SK-N-MC (cell line): ENCODE measurements at regions not wholly inside any gene's neighbourhood (a gene's known extent, or its start where the extent isn't known, plus 50 kb on each side); places are given as distances from the start of the nearest gene placed in this dataset.

ENCODE experiments used
- DNase-seq: peaks from one replicate; pipeline ENCODE4 v3.0.0-alpha.2; 2011; ENCODE audit warnings: low read depth, low spot score
- H3K27ac ChIP-seq: fragments of 200-600 bp; sonication (generic); 2 replicates; pipeline ENCODE4 v1.5.1; 2016; ENCODE audit warnings: mixed run types
- H3K36me3 ChIP-seq: fragments of 200-600 bp; sonication (generic); 2 replicates; pipeline ENCODE4 v1.6.1; 2017; ENCODE audit warnings: antibody characterized with exemption, low read length, mixed read lengths; ENCODE audit not compliant: insufficient read depth
- H3K4me3 ChIP-seq: fragments of 200-600 bp; sonication (generic); 2 replicates; pipeline ENCODE4 v1.5.1; 2016
- H3K9ac ChIP-seq: fragments of 200-600 bp; sonication (generic); 2 replicates; pipeline ENCODE4 v1.8.0; 2017; ENCODE audit warnings: mixed run types, mixed read lengths; ENCODE audit not compliant: insufficient read length
- H3K9me3 ChIP-seq: fragments of 200-600 bp; sonication (generic); 2 replicates; pipeline ENCODE4 v1.6.1; 2017; ENCODE audit warnings: low read depth, mild to moderate bottlenecking, antibody characterized with exemption, low read length, moderate library complexity, mixed read lengths
- EZH2 ChIP-seq: fragments of 200-600 bp; sonication (generic); IDR thresholded peaks from one replicate; pipeline ENCODE4 v1.6.1; 2017; ENCODE audit warnings: antibody characterized with exemption
- FOXP2 ChIP-seq: optimal IDR thresholded peaks from 2 replicates; pipeline ENCODE3; 2011; ENCODE audit warnings: mild to moderate bottlenecking, moderate library complexity; ENCODE audit not compliant: insufficient read depth; ENCODE audit errors: extremely low read length, control extremely low read depth
- POLR2AphosphoS5 ChIP-seq: IDR thresholded peaks from 2 replicates; pipeline ENCODE4 v1.6.1; 2012; ENCODE audit warnings: mild to moderate bottlenecking, low read depth, low read length, borderline replicate concordance

DNA sequence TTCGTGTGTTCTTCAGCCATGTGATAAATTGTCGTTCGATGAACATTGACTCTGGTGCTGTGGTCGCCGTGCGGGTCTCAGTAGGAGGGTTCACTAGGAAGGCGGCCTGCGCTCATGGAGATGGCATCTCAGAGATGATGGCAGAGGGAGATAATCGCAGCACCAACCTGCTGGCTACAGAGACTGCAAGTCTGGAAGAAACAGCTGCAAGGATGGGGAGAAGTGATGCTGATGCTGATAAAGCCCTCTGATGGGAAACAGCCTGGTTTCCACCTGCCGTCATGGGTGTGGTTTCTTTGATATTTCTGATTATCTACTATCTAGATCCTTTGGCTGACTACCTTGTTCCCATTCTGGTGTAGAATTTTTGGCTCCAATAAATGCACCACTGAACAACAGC, 130.5 kb upstream of the ANKRD30A start:
- DNase-seq: no peak
- no peak overlapping the region for H3K4me3 ChIP-seq
- no peak overlapping the region for H3K9ac ChIP-seq
- no peaks in the 10 kb centered on the region for H3K36me3 ChIP-seq
- H3K27ac ChIP-seq: no peak overlapping the region
- H3K9me3 ChIP-seq: no peaks in the 10 kb centered on the region
- no peak for TF ChIP-seq FOXP2
- no peak for TF ChIP-seq POLR2AphosphoS5
- TF ChIP-seq EZH2: no peak

DNA sequence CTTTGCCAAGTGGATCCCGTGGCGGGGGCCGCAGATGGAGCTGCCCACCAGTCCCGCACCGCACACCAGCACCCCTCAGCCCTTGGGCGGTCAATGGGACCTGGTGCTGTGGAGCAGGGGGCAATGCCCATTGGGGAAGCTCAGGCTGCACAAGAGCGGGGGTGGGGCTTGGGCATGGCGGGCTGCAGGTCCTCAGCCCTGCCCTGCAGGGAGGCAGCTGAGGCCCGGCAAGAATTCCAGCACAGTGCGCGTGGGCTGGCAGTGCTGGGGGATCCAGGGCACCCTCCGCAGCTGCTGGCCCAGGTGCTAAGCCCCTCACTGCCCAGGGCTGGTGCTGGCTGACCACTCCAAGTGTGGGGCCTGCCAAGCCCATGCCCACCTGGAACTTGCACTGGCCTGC, 136.2 kb upstream of the ANKRD30A start:
- no peaks in the 10 kb centered on the region for H3K36me3 ChIP-seq
- H3K4me3 ChIP-seq: no peak overlapping the region
- TF ChIP-seq POLR2AphosphoS5: no peak
- no peak for TF ChIP-seq FOXP2
- H3K9ac ChIP-seq: no peak overlapping the region
- no peak overlapping the region for H3K27ac ChIP-seq
- no peaks in the 10 kb centered on the region for H3K9me3 ChIP-seq
- no peak for DNase-seq

- H3K27ac ChIP-seq: no peak overlapping the region
- H3K9ac ChIP-seq: no peak overlapping the region
- H3K4me3 ChIP-seq: no peak overlapping the region
- H3K36me3 ChIP-seq: no peaks in the 10 kb centered on the region
- TF ChIP-seq EZH2 (no peak), POLR2AphosphoS5 (no peak), FOXP2 (no peak)
- no peaks in the 10 kb centered on the region for H3K9me3 ChIP-seq
- no peak for DNase-seq
Measured at GRCh38 chr10:36946598-36946997, 178.8 kb upstream of the ANKRD30A start.

DNA sequence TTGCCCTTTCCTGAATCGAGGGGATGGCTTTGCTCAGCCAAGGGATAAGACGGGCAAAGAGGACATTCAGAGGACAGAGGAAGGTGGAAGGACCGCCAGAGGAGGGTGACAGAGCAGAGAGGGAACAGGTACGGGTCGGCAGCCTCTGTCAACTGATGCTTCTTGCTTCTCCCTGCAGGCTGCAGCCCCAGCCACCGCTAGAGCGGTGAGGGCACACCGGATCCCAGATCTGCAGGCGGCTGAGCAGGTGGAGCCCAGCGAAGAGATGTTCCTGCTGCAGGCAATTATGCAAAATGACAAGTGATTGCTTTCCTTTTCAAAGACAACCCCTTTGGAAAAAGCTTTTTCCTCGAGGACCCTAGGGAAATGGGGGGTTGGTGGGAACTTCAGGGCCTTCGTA, 181.9 kb upstream of the ANKRD30A start:
- H3K27ac ChIP-seq: no peak overlapping the region
- H3K36me3 ChIP-seq: no peaks in the 10 kb centered on the region
- no peaks in the 10 kb centered on the region for H3K9me3 ChIP-seq
- no peak for DNase-seq
- no peak overlapping the region for H3K4me3 ChIP-seq
- no peak overlapping the region for H3K9ac ChIP-seq
- TF ChIP-seq POLR2AphosphoS5: no peak
- no peak for TF ChIP-seq EZH2
- no peak for TF ChIP-seq FOXP2

DNA sequence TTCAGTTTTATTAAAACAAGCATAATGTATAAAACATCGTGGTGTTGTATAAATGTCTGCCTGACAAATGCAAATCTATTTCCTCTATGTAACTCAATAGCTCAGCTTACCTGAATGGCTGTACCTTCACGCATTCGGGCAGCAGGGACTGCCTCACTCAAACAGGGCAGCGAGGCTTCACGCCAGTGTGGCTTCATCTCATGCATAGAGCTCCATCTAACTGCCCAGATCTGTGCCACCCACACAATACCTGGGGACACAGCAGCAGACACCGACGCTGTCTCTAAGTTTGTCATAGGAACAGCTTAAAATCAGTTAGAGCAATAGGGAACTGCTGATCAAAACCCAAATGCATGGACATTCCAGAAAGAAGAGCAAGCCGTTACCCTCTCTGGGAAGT, 182.8 kb upstream of the ANKRD30A start:
- Histone ChIP-seq H3K27ac (no peak overlapping the region), H3K4me3 (no peak overlapping the region), H3K36me3 (no peaks in the 10 kb centered on the region), H3K9ac (no peak overlapping the region), H3K9me3 (no peaks in the 10 kb centered on the region)
- DNase-seq: no peak
- TF ChIP-seq EZH2: no peak
- no peak for TF ChIP-seq FOXP2
- no peak for TF ChIP-seq POLR2AphosphoS5

DNA sequence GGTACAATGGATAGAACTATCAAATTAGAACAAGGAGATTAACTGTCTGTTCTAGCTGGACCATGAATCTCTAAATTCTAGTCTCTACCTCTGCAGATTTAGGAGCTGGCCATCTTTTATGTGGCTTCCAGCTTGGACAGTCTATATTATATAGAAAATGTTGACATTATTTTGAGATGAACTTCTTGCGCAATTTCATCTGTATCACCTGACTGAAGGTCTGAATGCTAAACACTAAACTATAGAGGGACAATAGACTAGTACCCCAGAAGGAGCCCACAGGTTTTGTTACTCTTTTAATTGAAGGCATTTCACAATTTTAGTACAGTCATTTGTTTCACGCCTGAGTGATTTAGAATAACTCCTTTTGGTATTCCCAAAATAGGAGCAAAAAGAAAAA, 222.4 kb upstream of the ANKRD30A start:
- Histone ChIP-seq H3K27ac (no peak overlapping the region), H3K4me3 (no peak overlapping the region), H3K9me3 (no peaks in the 10 kb centered on the region), H3K36me3 (no peaks in the 10 kb centered on the region), H3K9ac (no peak overlapping the region)
- TF ChIP-seq EZH2 (no peak), POLR2AphosphoS5 (no peak), FOXP2 (no peak)
- no peak for DNase-seq

DNA sequence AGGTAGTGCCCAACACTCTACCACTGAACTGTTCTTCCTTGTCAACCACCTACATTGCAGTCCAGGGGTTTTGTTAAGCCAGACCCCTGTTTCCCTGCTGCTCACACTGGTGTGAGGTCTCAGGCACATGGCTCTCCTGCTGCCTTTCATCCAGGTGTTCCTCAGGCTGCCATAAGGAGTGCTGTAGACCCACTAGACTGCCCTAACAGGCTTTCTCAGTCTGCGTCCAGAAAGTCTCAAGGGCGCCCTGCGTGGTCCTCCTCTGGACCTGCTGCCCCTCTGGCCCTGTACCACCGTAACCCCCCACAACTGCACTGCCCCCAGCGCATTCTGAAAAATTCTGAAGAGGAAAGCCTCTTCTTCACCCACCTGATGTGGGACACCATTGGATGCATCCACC, 225.7 kb upstream of the ANKRD30A start:
- H3K9me3 ChIP-seq: no peaks in the 10 kb centered on the region
- TF ChIP-seq EZH2 (no peak), FOXP2 (no peak), POLR2AphosphoS5 (no peak)
- no peak overlapping the region for H3K9ac ChIP-seq
- DNase-seq: no peak
- no peak overlapping the region for H3K4me3 ChIP-seq
- H3K27ac ChIP-seq: no peak overlapping the region
- H3K36me3 ChIP-seq: no peaks in the 10 kb centered on the region

- H3K27ac ChIP-seq: no peak overlapping the region
- no peaks in the 10 kb centered on the region for H3K9me3 ChIP-seq
- no peaks in the 10 kb centered on the region for H3K36me3 ChIP-seq
- TF ChIP-seq EZH2 (no peak), FOXP2 (no peak), POLR2AphosphoS5 (no peak)
- no peak overlapping the region for H3K9ac ChIP-seq
- H3K4me3 ChIP-seq: no peak overlapping the region
- DNase-seq: no peak
Measured at GRCh38 chr10:36888925-36889573, 236.3 kb upstream of the ANKRD30A start.

DNA sequence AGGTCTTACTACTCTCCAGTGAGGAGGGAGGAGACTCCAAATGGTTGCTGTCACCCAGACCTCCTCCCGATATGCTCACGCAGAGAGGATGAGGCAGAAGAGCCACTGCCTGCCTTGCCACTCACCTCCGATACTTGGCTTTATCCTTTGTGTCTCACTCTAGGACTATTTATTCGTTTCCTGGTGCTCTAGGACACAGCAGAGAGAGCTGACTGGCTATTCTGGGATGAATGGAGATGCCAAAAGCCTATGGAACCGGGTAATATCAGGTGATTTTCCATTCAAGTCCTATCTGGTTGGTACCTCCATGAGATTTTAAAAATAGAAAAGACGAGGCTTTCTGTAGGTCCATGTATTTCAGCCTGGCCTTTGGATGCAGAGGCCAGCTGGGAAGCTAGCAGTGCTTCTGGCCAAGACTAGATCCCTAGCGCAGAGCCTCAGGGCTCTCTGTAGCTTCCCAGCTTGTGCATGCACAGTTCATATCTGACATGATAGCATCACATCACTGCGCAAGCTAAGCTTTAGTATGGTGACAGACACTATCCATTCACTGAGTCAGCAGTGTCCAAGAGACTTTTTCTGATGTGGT, 239.0 kb upstream of the ANKRD30A start:
- no peaks in the 10 kb centered on the region for H3K36me3 ChIP-seq
- H3K9me3 ChIP-seq: no peaks in the 10 kb centered on the region
- H3K27ac ChIP-seq: no peak overlapping the region
- DNase-seq: no peak
- H3K4me3 ChIP-seq: no peak overlapping the region
- TF ChIP-seq EZH2 (no peak), POLR2AphosphoS5 (no peak)
- no peak overlapping the region for H3K9ac ChIP-seq

DNA sequence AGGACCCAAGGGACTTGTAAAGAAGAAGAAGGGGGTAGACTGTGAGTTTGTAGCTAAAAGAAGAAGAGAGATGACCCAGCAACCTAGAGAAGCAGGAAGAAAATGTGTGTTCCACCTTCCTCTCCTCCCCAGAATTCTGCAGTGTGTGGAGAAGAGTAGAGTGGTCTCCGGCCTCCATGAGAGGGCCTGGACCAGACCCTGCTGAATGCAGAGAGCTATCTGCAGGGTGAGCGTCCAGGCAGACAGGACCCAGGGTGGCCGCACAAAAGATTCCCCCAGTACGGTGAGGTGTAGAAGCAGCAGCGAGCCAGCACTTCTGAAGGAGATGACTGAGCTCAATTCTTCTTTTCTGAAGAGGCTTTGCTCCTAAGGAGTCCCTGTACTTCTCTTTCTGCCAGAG, 239.7 kb upstream of the ANKRD30A start:
- Histone ChIP-seq H3K36me3 (no peaks in the 10 kb centered on the region), H3K27ac (no peak overlapping the region), H3K4me3 (no peak overlapping the region), H3K9ac (no peak overlapping the region), H3K9me3 (no peaks in the 10 kb centered on the region)
- DNase-seq: no peak
- TF ChIP-seq FOXP2 (no peak), POLR2AphosphoS5 (no peak), EZH2 (no peak)
